C1 segment of cervical spinal cord (tissue), 14 donors: ENCODE measurements at regions not wholly inside any gene's neighbourhood (a gene's known extent, or its start where the extent isn't known, plus 50 kb on each side); places are given as distances from the start of the nearest gene placed in this dataset.

Experiments used
- DNase-seq, 14 donors: peaks; one replicate each; lab custom pipeline; 2025; lab: John Stamatoyannopoulos, UW

DNA sequence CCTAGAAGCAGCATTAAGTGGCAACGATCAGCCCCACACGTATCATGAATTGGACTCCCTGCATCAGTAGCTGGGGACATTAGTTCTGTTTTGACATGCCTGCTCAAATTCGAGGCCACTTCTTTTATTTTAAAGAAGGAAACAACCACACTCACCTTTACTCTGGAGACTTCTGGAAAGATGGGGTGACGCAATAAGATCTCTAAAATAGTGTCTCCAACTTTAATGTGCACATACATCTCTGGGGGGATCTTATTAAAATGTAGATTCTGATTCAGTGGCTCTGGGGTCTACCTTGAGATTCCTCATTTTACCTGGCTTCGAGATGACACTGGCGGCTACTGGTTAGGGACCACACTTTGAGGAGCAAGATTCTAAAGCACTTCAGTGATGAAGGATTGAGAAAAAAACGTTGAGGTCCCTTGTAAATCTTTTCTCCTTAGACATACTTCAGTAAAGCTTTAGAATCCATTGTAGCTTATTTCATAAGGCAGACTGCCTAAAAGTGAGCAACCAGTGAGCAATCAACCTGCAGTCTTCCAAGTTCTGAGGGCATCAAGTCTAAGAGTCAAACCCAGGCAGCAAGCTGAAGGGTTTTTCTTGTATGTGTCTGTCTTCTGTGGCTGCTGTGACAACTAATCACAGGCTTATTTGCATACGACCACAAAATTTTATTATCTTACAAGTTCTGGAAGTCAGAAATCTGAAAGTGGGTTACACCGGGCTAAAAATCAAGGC lies 718.6 kb upstream of the TBX3 start:
- DNase-seq, result no peak

GRCh38 chr12:115401761-115402160 lies 717.8 kb upstream of the TBX3 start:
- DNase-seq, result no peak

- no peak for DNase-seq
These were observed 716.0 kb upstream of the TBX3 start for GRCh38 chr12:115400011-115400410.

DNA sequence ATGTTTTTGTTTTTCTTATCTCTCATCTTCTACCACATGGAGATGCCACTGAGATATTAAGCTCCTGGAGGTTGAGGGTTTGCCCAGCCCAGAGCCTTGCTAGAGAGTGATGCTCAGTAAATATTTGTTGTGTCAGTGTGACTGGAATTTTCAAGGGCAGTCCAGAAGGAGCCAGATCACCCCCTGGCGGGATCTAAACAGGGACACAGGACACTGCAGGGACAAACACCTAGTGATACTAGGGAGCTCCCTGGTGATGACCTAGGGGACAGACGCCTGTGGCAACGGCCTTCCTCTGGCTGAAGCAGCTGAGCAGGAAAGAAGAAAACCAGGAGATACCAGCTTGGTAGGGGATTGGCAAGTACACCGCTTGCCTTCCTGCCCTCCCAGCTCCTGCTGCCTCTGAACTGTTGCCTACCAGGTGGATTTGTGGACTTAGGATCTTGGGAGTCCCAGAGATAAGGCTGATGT lies 714.4 kb upstream of the TBX3 start:
- DNase-seq, result no peak

DNA sequence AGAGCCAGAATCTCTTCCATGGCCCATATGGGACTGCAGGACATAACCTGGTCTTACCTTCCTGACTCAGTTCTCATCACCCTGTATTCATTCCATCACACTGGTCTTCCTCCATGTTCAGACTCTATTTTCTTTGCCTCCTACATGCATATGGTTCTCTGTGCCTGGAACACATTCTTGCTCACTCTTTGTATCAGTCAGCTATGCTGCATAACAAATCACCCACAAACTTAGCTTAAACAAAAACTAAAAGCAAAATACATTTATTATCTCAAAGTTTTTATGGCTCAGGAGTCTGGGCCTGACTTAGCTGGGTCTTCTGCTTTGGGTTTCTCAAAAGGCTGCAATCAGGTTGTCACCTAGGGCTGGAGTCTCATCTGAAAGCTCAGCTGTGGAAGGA lies 712.6 kb upstream of the TBX3 start:
- no peak for DNase-seq

- DNase-seq, result no peak
These were observed 710.7 kb upstream of the TBX3 start for GRCh38 chr12:115394496-115395220.

GRCh38 chr12:115388139-115388538 lies 704.2 kb upstream of the TBX3 start:
- no peak for DNase-seq

DNA sequence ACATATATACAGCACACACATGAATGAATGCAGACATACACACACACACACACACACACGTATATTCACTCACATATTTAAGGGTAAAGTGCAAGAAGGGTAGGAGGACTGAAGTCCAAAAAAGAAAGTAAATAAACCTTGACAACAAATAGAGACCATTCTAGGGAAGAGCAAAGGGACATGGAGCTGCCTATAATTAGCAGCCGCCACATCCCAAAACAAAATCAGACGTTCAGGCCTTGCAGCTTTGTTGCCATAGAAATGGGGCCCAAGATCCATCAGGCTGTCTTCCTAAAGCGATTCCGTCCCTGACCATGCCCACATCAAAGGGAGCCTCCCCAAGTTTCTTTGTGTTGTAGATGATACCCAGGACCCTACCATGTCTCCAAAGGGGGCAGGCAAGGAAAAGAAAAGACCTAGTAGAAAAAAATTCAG lies 703.5 kb upstream of the TBX3 start:
- no peak for DNase-seq

DNA sequence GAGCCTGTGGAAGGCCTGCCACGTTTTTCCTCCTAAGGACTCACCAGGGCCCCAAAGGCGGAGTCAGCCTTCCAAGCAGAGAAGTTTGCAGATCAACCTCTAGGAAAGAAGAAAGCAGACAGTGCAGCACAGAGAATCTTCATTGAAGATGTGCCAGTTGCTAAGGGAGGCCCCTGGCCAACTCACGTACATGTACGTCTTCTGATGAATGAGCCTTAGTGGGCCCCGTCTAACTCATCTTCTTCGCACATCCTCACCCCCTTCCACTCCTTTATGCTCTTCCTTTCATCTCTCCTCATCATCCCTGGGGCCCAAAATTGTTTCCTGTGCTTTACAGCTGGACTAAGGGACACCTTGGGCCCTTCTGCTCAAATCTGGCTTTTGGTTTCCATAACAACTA lies 703.0 kb upstream of the TBX3 start:
- no peak for DNase-seq

GRCh38 chr12:115385141-115385540 lies 701.2 kb upstream of the TBX3 start:
- DNase-seq, result no peak

GRCh38 chr12:115384391-115384790 lies 700.4 kb upstream of the TBX3 start:
- DNase-seq, result no peak

GRCh38 chr12:115383668-115384067 lies 699.7 kb upstream of the TBX3 start:
- no peak for DNase-seq

GRCh38 chr12:115382681-115383080 lies 698.7 kb upstream of the TBX3 start:
- no peak for DNase-seq

DNA sequence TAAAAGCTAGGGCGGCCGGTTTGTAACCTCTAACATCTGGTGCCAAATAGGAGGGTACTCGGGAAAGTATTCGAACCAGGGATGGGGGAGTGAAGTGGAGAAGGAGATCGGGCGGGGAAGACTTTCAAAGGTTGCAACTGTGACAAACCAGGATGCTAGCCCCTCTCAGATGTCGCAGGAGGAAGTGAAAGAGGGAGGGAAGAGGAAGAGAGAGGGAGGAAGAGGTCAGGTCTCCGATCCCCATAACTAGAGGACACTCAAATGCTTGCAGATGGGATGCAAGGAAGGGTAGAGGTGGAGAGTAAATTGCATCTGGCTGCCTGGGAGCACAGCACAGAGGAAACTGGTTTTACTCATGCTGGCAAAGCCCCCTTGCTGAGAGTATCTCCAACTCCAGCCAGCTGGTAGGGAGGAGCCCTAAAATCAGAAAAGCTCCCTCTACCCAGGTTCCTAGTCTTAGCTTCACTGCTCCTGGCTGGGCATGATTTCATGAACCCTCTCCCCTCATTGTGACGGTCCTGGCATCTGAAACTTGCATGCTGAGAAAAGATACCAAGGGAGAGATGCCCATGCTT lies 696.7 kb upstream of the TBX3 start:
- DNase-seq, result no peak

- no peak for DNase-seq
These were observed 694.3 kb upstream of the TBX3 start for GRCh38 chr12:115378291-115378690.

DNA sequence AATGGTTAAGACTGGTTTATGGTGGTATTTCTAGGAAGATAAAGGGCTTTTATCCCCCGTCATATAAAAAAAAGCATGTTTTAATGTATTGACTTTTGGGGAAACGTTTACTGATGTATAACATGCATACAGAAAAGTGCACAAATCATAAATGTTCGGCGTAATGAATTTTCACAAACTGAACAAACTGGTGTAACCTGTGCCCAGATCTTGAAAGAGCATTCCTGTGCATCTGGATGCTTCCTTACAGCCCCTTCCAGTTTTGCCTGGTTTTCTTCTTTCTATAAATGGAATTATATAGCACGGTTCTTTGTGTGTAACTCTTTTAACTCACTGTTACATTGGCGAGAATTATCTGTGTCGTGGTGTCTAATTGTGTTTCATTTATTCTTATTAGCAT lies 693.8 kb upstream of the TBX3 start:
- DNase-seq, result no peak

DNA sequence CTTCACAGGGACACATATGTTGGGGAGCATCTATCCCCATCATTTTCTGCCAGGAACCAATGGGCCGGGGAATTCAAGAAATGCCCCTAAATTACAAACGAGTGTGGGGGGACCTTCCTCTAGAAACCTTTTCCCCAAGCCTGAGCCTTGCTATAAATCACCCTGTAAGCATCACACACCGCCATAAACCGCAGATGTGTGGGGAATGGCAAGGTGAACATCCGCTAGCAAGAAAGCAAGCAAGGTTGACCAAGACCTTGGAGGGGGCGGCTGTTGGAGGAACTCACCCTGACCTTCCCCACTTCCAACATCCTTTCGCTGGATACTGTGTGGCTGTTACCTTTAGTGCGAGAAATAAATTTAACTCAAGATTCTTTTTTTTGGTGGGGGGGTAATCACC lies 693.3 kb upstream of the TBX3 start:
- DNase-seq, result no peak

DNA sequence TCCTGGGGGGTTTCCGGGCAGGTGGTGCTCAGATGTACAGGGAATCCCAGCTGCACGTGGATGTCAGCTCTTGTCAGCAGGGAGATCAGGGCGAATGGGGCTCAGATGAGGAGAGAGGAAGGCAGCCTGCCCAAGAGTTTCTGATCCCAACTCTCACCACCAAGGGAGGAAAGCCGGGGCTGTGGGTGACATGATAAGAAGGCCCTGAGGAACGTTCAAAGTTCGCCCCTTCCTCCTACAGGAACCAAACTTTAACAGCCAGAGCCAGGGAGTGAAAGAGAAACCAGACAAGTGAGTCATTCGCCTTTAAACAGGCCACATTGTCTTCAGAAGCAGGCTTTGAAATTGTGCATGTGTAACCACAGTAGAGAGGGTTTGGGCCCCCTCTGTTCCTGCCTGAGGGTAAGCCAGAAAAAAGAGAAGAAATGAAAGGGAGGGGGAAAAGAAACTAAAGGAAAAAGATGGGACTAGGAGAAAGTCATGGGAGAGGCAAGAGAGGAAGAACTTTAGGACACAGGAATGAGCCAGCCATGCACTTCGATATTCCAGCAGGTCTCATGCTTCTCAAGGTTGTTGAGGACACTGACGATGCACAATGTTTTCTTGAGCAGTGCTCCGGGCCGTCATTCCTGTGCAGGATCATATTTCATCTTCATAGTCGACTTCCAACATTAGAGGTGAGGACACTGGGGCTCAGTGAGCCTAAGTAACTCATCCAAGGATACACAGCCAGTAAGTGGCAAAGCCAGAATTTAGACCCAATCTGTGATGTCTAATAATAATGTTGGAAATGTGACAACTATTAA lies 691.4 kb upstream of the TBX3 start:
- DNase-seq, result no peak

- DNase-seq, result no peak
These were observed 690.7 kb upstream of the TBX3 start for GRCh38 chr12:115374480-115375185.

DNA sequence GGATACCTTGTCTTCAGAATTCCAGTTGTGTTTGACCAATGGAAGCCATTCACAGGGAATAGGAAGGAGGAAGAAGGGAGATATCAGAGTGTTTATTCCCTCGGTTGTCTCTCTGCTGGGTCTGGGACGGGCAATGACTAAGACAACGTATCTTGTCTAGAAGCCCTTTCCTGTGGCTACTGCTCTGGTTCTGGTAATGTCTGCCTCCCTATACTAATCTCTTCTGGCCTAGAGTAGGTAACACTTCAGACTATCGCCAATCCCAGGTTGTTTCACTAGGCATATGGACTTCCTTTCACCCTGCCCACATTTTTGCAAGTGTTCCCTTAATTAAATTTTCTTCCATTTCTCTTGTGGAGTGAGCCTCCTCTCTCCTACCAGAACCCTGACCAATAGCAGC lies 687.7 kb upstream of the TBX3 start:
- DNase-seq, result no peak

DNA sequence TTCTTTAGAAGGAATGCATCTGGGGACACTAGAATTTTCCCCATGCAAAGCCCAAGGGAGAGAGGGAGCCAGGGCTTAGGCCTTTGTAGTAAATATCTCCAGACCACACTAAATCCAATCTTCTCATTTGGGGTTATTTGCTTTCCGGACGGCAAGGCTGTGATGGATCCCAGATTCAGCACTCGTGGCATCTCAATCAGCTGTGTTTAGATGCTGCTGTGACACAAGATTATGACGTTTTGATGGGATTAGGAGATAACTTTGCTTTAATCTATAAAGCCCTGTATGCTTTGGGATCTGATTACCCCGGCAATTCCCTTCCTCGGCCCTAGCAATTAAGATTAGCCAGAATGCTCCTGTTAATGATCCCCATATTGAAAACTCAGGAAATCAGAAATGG lies 686.7 kb upstream of the TBX3 start:
- DNase-seq, result no peak
